ENCODE measurements at regions not wholly inside any gene's neighbourhood (a gene's known extent, or its start where the extent isn't known, plus 50 kb on each side); places are given as distances from the start of the nearest gene placed in this dataset.

DNA sequence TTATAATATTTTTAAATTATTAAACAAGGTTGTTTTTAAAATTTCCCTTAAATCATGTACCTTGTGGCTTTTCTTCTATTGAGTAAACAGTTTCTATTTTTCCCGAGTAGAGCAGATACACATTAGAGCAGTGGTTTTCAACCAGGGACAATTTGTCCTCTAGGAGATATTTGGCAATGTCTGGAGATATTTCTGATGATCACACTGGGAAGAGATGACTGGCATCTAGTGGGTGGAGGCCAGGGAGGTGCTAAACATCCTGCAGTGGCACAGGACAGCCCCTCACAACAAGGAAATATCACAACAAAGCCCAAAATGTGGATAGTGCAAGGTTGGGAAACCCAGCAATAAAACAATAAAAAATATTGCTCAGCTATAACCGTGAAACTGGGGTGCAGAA, 113.0 kb upstream of the PTPRG start:
- in situ Hi-C loops (cut with HindIII; ENCODE audit: extremely low pct_ligation_motif_present, low pct_unique_long_range_greater_than_20kb), result no loop called here
- Histone ChIP-seq H3K4me3 (replicated peaks in 1 of 3; ENCODE audit: insufficient read depth in 1 of 3, low read depth in 2 of 3, low read length in 3 of 3) (no peak overlapping the region), H3K4me2 (ENCODE audit: low read depth, low read length) (no peak overlapping the region), H3K36me3 (replicated peaks in 1 of 2; ENCODE audit: control insufficient read depth in 1 of 2, insufficient read depth in 2 of 2, low read length in 2 of 2) (no peaks in the 10 kb centered on the region), H3K79me2 (ENCODE audit: insufficient read depth, low read length) (no peaks in the 10 kb centered on the region), H3K9ac (ENCODE audit: insufficient read depth, low read depth, low read length) (no peak overlapping the region), H3K27me3 (ENCODE audit: control insufficient read depth in 1 of 2, insufficient read depth in 2 of 2, low read length in 2 of 2) (no peaks in the 10 kb centered on the region), H3K9me3 (ENCODE audit: low read length) (no peaks in the 10 kb centered on the region), H4K20me1 (ENCODE audit: insufficient read depth, low read length) (no peaks in the 10 kb centered on the region), H2AFZ (ENCODE audit: low read length) (no peak overlapping the region), H3K4me1 (ENCODE audit: insufficient read depth, low read length) (peaks cover 9% of the 10 kb centered on the region), H3K27ac (ENCODE audit: extremely low read length, insufficient read depth, low read length) (no peak overlapping the region)
- DNase-seq (ENCODE audit: low spot score), result no peak
- WGBS (ENCODE audit: low lambda C conversion rate), result 46% methylated on average over 2 of the region's 2 CpGs
- TF ChIP-seq ZNF619 (CRISPR knock-in tag; IDR thresholded peaks at IDR 0.05), result no peak
- no peak for TF ChIP-seq KMT2A (CRISPR knock-in tag; IDR thresholded peaks at IDR 0.05)
- TF ChIP-seq, protein P1, sequence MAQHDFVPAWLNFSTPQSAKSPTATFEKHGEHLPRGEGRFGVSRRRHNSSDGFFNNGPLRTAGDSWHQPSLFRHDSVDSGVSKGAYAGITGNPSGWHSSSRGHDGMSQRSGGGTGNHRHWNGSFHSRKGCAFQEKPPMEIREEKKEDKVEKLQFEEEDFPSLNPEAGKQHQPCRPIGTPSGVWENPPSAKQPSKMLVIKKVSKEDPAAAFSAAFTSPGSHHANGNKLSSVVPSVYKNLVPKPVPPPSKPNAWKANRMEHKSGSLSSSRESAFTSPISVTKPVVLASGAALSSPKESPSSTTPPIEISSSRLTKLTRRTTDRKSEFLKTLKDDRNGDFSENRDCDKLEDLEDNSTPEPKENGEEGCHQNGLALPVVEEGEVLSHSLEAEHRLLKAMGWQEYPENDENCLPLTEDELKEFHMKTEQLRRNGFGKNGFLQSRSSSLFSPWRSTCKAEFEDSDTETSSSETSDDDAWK (CRISPR knock-in tag; IDR thresholded peaks at IDR 0.05), result no peak
- TF ChIP-seq, protein P2, sequence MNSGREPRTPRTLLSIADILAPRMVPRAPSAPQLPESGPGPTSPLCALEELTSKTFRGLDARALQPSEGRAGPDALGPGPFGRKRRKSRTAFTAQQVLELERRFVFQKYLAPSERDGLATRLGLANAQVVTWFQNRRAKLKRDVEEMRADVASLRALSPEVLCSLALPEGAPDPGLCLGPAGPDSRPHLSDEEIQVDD (CRISPR knock-in tag; IDR thresholded peaks at IDR 0.05; ENCODE audit: borderline replicate concordance), result no peak
- no peak for TF ChIP-seq ZNF841 (CRISPR knock-in tag; IDR thresholded peaks at IDR 0.05; ENCODE audit: borderline replicate concordance)
- TF ChIP-seq ZNF230 (CRISPR knock-in tag; IDR thresholded peaks at IDR 0.05), result no peak
- no peak for TF ChIP-seq SP5 (CRISPR knock-in tag; IDR thresholded peaks at IDR 0.05; ENCODE audit: borderline replicate concordance, low read depth)
- no peak for TF ChIP-seq ELF1 (CRISPR knock-in tag; IDR thresholded peaks at IDR 0.05)
- no TSS peak for BruUV-seq (replicated peaks)
- no peak for FAIRE-seq
- POLR2A ChIA-PET, result no interaction called here
- ATAC-seq, result no peak
- CTCF ChIA-PET (ENCODE audit: low intra/inter-chr PET ratio, low total read pairs), result no interaction called here
- intact Hi-C loops (cut with micrococcal nuclease; ENCODE audit: unreplicated experiment), result no loop called here
